Upper lobe of right lung (tissue), 1 donor: ENCODE measurements at regions not wholly inside any gene's neighbourhood (a gene's known extent, or its start where the extent isn't known, plus 50 kb on each side); places are given as distances from the start of the nearest gene placed in this dataset.

Source experiments
- ATAC-seq: fragments of 200-7000 bp; cut with Tn5 transposase; one replicate; pipeline ENCODE4 v1.9.1; 2020; ENCODE audit warnings: mild to moderate bottlenecking, moderate library complexity
- DNase-seq: peaks from one replicate; pipeline ENCODE4 v3.0.0-alpha.2; 2020
- H3K27ac ChIP-seq: fragments of 200-600 bp; one replicate; pipeline ENCODE4 v1.8.0; 2022
- H3K27me3 ChIP-seq: fragments of 200-600 bp; one replicate; pipeline ENCODE4 v1.8.0; 2022; ENCODE audit warnings: mild to moderate bottlenecking
- H3K36me3 ChIP-seq: fragments of 200-600 bp; one replicate; pipeline ENCODE4 v1.8.0; 2022
- H3K4me1 ChIP-seq: fragments of 200-600 bp; one replicate; pipeline ENCODE4 v1.8.0; 2022
- H3K4me3 ChIP-seq: fragments of 200-600 bp; one replicate; pipeline ENCODE4 v1.8.0; 2022; ENCODE audit warnings: mild to moderate bottlenecking
- H3K9me3 ChIP-seq: fragments of 200-600 bp; one replicate; pipeline ENCODE4 v1.8.0; 2022
- CTCF ChIP-seq: fragments of 200-600 bp; IDR thresholded peaks from one replicate; pipeline ENCODE4 v1.8.0; 2022; ENCODE audit warnings: antibody characterized with exemption
- intact Hi-C: fragments of 100-400 bp; cut with DNase I; formaldehyde crosslinking; loops from one replicate; pipeline ENCODE4 v1.11.0; 2022
- donor health status: DM: no; HTN: yes; CAD: no; lungs with severe emphysema.

DNA sequence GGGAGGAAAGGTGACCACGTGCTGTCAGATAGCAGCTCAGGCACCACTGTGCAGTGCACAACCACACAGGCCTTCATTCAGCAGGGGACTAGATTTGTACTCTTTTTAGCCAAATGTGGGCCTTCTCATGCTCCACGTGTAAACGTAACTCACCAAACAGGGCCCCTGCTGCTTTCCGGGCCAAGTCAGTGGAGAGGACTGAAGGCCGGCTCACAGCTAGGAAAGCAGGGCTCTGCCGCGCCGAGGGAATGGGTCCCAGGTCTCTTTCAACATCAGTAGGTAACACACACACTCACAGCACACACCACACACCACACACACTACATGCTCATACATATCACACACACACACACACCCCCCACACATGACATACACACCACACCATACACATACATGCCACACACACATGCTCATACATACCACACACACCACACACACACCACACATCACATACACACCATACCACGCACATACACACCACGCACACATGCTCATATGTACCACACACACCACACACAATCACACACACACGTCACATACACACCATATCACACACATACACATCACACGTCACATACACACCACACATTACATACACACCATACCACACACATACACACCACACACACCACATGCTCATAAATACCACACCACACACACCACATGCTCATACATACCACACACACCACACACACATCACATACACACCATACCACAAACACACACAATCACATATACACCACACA lies 124.0 kb upstream of the ERG start:
- Histone ChIP-seq H3K4me1 (no peaks in the 10 kb centered on the region), H3K4me3 (no peak overlapping the region), H3K9me3 (no peaks in the 10 kb centered on the region), H3K27ac (no peak overlapping the region), H3K27me3 (no peaks in the 10 kb centered on the region), H3K36me3 (no peaks in the 10 kb centered on the region)
- no peak for TF ChIP-seq CTCF
- DNase-seq (no peak), ATAC-seq (no peak)
- intact Hi-C loops: no loop called here

- H3K36me3 ChIP-seq: no peaks in the 10 kb centered on the region
- H3K27me3 ChIP-seq: no peaks in the 10 kb centered on the region
- intact Hi-C loops: no loop called here
- no peaks in the 10 kb centered on the region for H3K4me1 ChIP-seq
- ATAC-seq (peak; percentile 8), DNase-seq (no peak)
- H3K4me3 ChIP-seq: no peak overlapping the region
- no peak overlapping the region for H3K27ac ChIP-seq
- no peaks in the 10 kb centered on the region for H3K9me3 ChIP-seq
- no peak for TF ChIP-seq CTCF
Measured at GRCh38 chr21:38622827-38623209, 124.5 kb upstream of the ERG start.

DNA sequence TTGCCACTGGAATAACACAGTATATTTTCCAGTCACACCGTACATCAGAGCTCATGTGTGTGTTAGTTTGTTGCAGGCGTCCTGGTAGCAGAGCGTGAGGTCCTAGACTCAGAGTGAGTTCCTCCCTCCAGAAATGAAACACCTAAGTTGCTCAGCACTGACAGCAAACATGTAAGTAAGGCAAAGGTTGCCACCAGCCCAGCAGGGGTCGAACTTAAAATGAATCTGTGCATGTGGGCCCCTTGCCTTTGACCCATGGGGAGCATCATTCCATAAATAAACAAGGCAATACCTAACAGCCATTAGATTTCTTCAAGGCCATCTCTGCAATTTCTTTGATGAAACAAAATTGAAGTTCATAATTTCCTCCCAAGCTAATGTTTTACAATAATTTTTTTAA lies 125.3 kb upstream of the ERG start:
- H3K4me1 ChIP-seq: no peaks in the 10 kb centered on the region
- ATAC-seq: no peak
- intact Hi-C loops: no loop called here

GRCh38 chr21:38625000-38625399 lies 126.7 kb upstream of the ERG start:
- no peak for ATAC-seq
- intact Hi-C loops: no loop called here

More for the DNA sequence above, 125.3 kb upstream of the ERG start:
- Histone ChIP-seq H3K36me3 (no peaks in the 10 kb centered on the region), H3K27ac (no peak overlapping the region), H3K4me3 (no peak overlapping the region), H3K9me3 (no peaks in the 10 kb centered on the region), H3K27me3 (no peaks in the 10 kb centered on the region)
- no peak for TF ChIP-seq CTCF
- DNase-seq: no peak

GRCh38 chr21:38626306-38626705 lies 128.0 kb upstream of the ERG start:
- Histone ChIP-seq H3K36me3 (no peaks in the 10 kb centered on the region), H3K9me3 (peaks cover 5% of the 10 kb centered on the region), H3K4me1 (no peaks in the 10 kb centered on the region), H3K27me3 (no peaks in the 10 kb centered on the region), H3K27ac (no peak overlapping the region), H3K4me3 (no peak overlapping the region)
- DNase-seq (no peak), ATAC-seq (no peak)
- no peak for TF ChIP-seq CTCF
- intact Hi-C loops: no loop called here

More at GRCh38 chr21:38625000-38625399, 126.7 kb upstream of the ERG start:
- no peak for DNase-seq
- TF ChIP-seq CTCF: no peak
- no peaks in the 10 kb centered on the region for H3K4me1 ChIP-seq
- no peak overlapping the region for H3K4me3 ChIP-seq
- H3K9me3 ChIP-seq: peaks cover 2% of the 10 kb centered on the region
- H3K27me3 ChIP-seq: no peaks in the 10 kb centered on the region
- H3K36me3 ChIP-seq: no peaks in the 10 kb centered on the region
- no peak overlapping the region for H3K27ac ChIP-seq

DNA sequence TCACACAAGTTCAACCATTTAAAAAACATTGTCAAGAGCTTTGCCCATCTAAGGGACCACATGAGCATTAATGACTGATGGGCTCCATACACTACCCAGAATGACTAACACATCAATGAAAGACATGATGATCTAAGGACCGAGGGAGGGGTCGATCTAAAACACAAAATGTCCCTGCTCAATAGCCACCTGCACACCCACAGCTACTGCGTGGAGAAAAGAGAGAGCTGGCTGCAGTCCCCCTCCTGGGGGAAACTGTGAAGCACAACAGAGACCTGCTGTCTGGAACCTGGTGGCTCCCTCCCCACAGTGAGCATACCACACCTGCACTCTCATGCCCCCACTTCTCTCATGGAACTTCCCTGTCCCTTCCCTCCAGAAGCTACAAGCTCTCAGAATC lies 130.1 kb upstream of the ERG start:
- ATAC-seq (no peak), DNase-seq (no peak)
- no peak for TF ChIP-seq CTCF

More for the DNA sequence above, 130.1 kb upstream of the ERG start:
- no peaks in the 10 kb centered on the region for H3K27me3 ChIP-seq
- no peaks in the 10 kb centered on the region for H3K4me1 ChIP-seq
- intact Hi-C loops: no loop called here
- no peak overlapping the region for H3K27ac ChIP-seq
- no peaks in the 10 kb centered on the region for H3K36me3 ChIP-seq
- no peak overlapping the region for H3K4me3 ChIP-seq
- peaks cover 5% of the 10 kb centered on the region for H3K9me3 ChIP-seq
